Transverse colon (tissue), 4 donors: ENCODE measurements at regions not wholly inside any gene's neighbourhood (a gene's known extent, or its start where the extent isn't known, plus 50 kb on each side); places are given as distances from the start of the nearest gene placed in this dataset.

Source experiments
- DNase-seq: peaks from one replicate; pipeline ENCODE4 v3.0.0-alpha.2; 2019
- H3K27ac ChIP-seq, 4 donors: fragments of 200-600 bp; sonication (generic); 2 replicates each; pipeline ENCODE4 v1.5.1; 2016 to 2018; ENCODE audit warnings: inconsistent platforms in 4 of 4
- H3K27me3 ChIP-seq: fragments of 200-600 bp; sonication (generic); 2 replicates; pipeline ENCODE4 v1.5.1; 2017; ENCODE audit warnings: inconsistent platforms
- H3K36me3 ChIP-seq, 4 donors: fragments of 200-600 bp; sonication (generic); 2 replicates each; pipeline ENCODE4 v1.5.1; 2017 to 2019; ENCODE audit warnings: inconsistent platforms in 4 of 4
- H3K4me1 ChIP-seq, 4 donors: fragments of 200-600 bp; sonication (generic); 2 replicates each; pipeline ENCODE4 v1.5.1; 2017 to 2020; ENCODE audit warnings: inconsistent platforms in 4 of 4
- H3K4me3 ChIP-seq, 4 donors: fragments of 200-600 bp; sonication (generic); 1 replicate in 1 of 4; 2 replicates in 3 of 4; pipeline versions ENCODE4 v1.5.1 to v1.6.1; 2017 to 2019; ENCODE audit warnings: inconsistent platforms in 4 of 4
- H3K9me3 ChIP-seq, 2 donors: fragments of 200-600 bp; sonication (generic); 2 replicates each; pipeline ENCODE4 v1.5.1; 2017 to 2019; ENCODE audit warnings: inconsistent platforms in 2 of 2
- EP300 ChIP-seq: sonication (generic); formaldehyde crosslinking; IDR thresholded peaks from one replicate; pipeline ENCODE4 v1.6.1; 2017; ENCODE audit warnings: antibody characterized with exemption, low read depth
- POLR2A ChIP-seq: fragments of 450-650 bp; IDR thresholded peaks from one replicate; pipeline ENCODE4 v1.6.1; 2016; ENCODE audit warnings: antibody characterized with exemption, mild to moderate bottlenecking, moderate library complexity
- POLR2AphosphoS5 ChIP-seq, 3 donors: sonication (generic); formaldehyde crosslinking; IDR thresholded peaks; one replicate each; pipeline ENCODE4 v1.6.1; 2016; ENCODE audit warnings: antibody characterized with exemption in 3 of 3
- WGBS, 2 donors: methylation state at CpG; one replicate each; pipeline ENCODE4 v1.1.5; 2018; ENCODE audit warnings: low coverage in 1 of 2; 5-methylcytosine and 5-hydroxymethylcytosine counted together
- in situ Hi-C, 4 donors: fragments of 200-750 bp; cut with MboI; loops; one replicate each; pipeline versions ENCODE4 v1.15.0 to v1.15.1; 2017; ENCODE audit warnings: low sequenced_read_pairs in 3 of 4, low pct_ligation_motif_present in 1 of 4, low pct_unique_long_range_greater_than_20kb in 1 of 4
- intact Hi-C: fragments of 100-400 bp; cut with DNase I; formaldehyde crosslinking; loops from one replicate; pipeline ENCODE4 v1.15.1; 2023; ENCODE audit warnings: low total_unique reads
- TF ChIP-seq, protein P1 (sequence below), 5 experiments: fragments of 200-600 bp in 3 of 5; fragments of 450-650 bp in 2 of 5; sonication (generic) in 3 of 5; IDR thresholded peaks; 1 replicate in 2 of 5; 2 replicates in 3 of 5; pipeline ENCODE4 v1.5.1; 2016 to 2017; ENCODE audit warnings: antibody characterized with exemption in 5 of 5, inconsistent platforms in 3 of 5, mild to moderate bottlenecking in 2 of 5, moderate library complexity in 1 of 5

DNA sequence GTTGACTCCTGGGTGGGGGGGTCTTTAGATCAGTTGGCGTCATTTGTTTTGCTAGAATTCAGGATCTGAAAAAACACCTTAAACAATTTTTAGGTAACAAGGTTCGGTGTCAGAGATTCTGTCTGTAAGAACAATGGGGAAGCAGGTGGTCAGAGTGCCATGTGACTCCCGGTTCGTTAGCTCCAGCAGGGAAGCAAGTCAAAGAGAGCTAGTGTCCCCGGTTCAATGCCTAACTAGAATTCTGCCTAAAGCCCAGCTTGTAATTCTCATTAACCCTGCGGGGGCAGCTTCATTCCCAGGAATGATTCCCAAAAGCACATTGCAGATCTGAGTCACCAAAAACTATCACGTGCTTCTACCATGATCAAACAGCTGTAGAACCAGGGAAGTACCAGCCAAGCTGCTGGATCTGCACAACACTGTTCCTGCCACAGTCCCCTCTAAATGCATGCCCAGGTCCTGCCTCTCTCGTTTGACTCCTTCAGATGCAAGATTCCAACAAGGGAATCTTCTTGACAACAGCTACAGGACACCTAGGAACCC lies 664.3 kb upstream of the CELF2 start:
- no peak for DNase-seq
- Histone ChIP-seq H3K4me3 (no peak overlapping the region), H3K27ac (no peak overlapping the region), H3K9me3 (no peaks in the 10 kb centered on the region), H3K4me1 (no peaks in the 10 kb centered on the region), H3K27me3 (no peaks in the 10 kb centered on the region), H3K36me3 (no peaks in the 10 kb centered on the region)
- 58 to 68% methylated on average over 5 to 8 of the region's 8 CpGs for WGBS, 2 donors
- in situ Hi-C loops (no loop called here), intact Hi-C loops (no loop called here)
- TF ChIP-seq EP300 (no peak), POLR2AphosphoS5 (IDR thresholded peaks at IDR 0.05) (no peak), POLR2A (no peak)
- TF ChIP-seq, protein P1, sequence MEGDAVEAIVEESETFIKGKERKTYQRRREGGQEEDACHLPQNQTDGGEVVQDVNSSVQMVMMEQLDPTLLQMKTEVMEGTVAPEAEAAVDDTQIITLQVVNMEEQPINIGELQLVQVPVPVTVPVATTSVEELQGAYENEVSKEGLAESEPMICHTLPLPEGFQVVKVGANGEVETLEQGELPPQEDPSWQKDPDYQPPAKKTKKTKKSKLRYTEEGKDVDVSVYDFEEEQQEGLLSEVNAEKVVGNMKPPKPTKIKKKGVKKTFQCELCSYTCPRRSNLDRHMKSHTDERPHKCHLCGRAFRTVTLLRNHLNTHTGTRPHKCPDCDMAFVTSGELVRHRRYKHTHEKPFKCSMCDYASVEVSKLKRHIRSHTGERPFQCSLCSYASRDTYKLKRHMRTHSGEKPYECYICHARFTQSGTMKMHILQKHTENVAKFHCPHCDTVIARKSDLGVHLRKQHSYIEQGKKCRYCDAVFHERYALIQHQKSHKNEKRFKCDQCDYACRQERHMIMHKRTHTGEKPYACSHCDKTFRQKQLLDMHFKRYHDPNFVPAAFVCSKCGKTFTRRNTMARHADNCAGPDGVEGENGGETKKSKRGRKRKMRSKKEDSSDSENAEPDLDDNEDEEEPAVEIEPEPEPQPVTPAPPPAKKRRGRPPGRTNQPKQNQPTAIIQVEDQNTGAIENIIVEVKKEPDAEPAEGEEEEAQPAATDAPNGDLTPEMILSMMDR (IDR thresholded peaks at IDR 0.05) = no peak

DNA sequence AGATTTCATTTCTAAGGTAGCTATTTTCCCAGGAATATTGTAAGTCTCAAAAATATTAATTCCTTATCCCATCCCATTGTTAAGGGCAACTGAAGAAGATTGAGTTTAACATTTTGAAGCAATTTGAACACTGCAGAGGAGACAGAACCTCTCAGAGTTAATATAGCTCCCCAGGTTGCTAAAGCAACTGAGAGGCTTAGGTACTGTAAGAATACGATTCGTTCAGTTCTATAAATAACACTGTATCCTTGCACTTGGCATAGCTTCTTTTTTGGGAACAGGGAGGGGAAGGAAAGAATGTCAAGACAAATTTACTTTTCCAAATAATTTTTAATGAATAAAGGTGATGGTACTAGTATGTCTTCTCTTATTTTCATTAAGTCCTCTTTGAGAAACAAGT lies 658.4 kb upstream of the CELF2 start:
- Histone ChIP-seq H3K4me1 (no peaks in the 10 kb centered on the region), H3K4me3 (no peak overlapping the region), H3K27ac (no peak overlapping the region), H3K27me3 (no peaks in the 10 kb centered on the region), H3K9me3 (no peaks in the 10 kb centered on the region), H3K36me3 (no peaks in the 10 kb centered on the region)
- TF ChIP-seq, protein P1 (IDR thresholded peaks at IDR 0.05) = no peak
- TF ChIP-seq EP300 = no peak
- no peak for TF ChIP-seq POLR2A
- TF ChIP-seq POLR2AphosphoS5 (IDR thresholded peaks at IDR 0.05) = no peak
- DNase-seq = no peak
- in situ Hi-C loops = no loop called here
- WGBS, 2 donors = 53 to 71% methylated on average over 2 of the region's 2 CpGs
- intact Hi-C loops = no loop called here

DNA sequence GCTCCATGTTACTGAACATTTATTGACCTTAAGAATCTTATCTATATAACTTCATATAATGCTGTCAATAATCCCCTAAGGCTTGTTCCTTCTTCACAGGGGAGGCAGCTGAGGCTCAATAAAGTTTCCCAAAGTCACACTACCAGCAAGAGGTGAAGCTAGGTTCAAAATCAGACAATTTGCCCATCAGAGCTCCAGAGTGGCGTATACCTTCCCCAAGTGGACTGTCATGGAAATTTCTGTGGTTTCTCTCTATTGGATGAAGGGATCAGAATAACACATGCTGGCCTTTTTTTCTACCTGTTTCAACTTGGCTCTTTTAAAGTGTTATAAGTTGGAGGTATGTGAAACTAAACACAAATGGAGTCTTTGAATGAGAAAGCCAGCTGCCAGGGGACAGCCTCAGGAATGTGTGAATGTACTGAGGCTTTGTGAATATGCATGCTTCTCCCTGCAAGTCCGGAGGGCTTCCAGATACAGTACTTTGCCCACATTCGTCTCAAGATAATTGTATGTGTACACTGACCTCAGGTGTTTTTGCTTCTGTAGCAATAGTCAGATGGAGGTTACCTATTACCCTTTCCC lies 656.3 kb upstream of the CELF2 start:
- TF ChIP-seq EP300 (no peak), POLR2A (no peak), POLR2AphosphoS5 (IDR thresholded peaks at IDR 0.05) (no peak)
- TF ChIP-seq, protein P1 (IDR thresholded peaks at IDR 0.05) = no peak
- Histone ChIP-seq H3K9me3 (no peaks in the 10 kb centered on the region), H3K27ac (no peak overlapping the region), H3K27me3 (no peaks in the 10 kb centered on the region), H3K36me3 (no peaks in the 10 kb centered on the region), H3K4me1 (no peaks in the 10 kb centered on the region), H3K4me3 (no peak overlapping the region)
- in situ Hi-C loops (no loop called here), intact Hi-C loops (no loop called here)
- no peak for DNase-seq
- 74 to 83% methylated on average over 1 to 3 of the region's 3 CpGs for WGBS, 2 donors

DNA sequence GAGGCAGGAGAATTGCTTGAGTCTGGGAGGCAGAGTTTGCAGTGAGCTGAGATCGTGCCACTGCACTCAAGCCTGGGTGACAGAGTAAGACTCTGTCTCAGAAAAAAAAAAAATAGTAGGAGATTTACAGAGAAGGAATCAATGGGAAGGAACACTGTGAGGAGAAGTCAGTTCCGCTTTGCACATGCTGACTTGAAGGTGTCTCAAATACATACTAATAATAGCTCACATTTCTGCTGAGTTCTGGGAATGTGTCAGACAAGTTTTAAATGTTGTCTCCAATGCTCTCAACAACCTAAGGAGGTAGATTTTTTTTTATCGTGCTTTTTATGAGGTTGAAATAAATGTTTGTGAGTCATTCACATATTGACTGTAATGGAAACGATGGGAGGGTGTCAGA lies 654.9 kb upstream of the CELF2 start:
- H3K4me3 ChIP-seq = no peak overlapping the region
- H3K27ac ChIP-seq = no peak overlapping the region
- H3K27me3 ChIP-seq = no peaks in the 10 kb centered on the region
- TF ChIP-seq POLR2AphosphoS5 (IDR thresholded peaks at IDR 0.05) (no peak), POLR2A (no peak), EP300 (no peak)
- TF ChIP-seq, protein P1 (IDR thresholded peaks at IDR 0.05) = no peak
- no peaks in the 10 kb centered on the region for H3K4me1 ChIP-seq
- no peaks in the 10 kb centered on the region for H3K36me3 ChIP-seq
- DNase-seq = no peak
- in situ Hi-C loops (no loop called here), intact Hi-C loops (no loop called here)
- 68 to 74% methylated on average over 2 to 4 of the region's 4 CpGs for WGBS, 2 donors
- H3K9me3 ChIP-seq = no peaks in the 10 kb centered on the region
